RWPE1 (cell line): ENCODE measurements at regions not wholly inside any gene's neighbourhood (a gene's known extent, or its start where the extent isn't known, plus 50 kb on each side); places are given as distances from the start of the nearest gene placed in this dataset.

Experiments used
- CTCF ChIA-PET: fragments of 350-600 bp; sonication (Branson Sonifier 250); formaldehyde crosslinking; extraction: SDS; loops from one replicate; lab custom pipeline; 2021; lab: Yijun Ruan, JAX
- POLR2A ChIA-PET: fragments of 400-600 bp; formaldehyde crosslinking; extraction: SDS; loops from one replicate; lab custom pipeline; 2020; ENCODE audit warnings: antibody characterized with exemption; ENCODE audit not compliant: low non-redundant PET; lab: Yijun Ruan, JAX
- DNase-seq: peaks from one replicate; pipeline ENCODE4 v3.0.0; 2012; ENCODE audit warnings: low spot score
- H3K27ac ChIP-seq: fragments of 450-650 bp; 2 replicates; pipeline ENCODE4 v1.5.1; 2017
- CTCF ChIP-seq: fragments of 450-650 bp; conservative IDR thresholded peaks from 2 replicates; pipeline ENCODE4 v1.5.1; 2017; ENCODE audit warnings: low read depth, mild to moderate bottlenecking

- no peak for TF ChIP-seq CTCF
- no peak for DNase-seq
- no peak overlapping the region for H3K27ac ChIP-seq
- CTCF ChIA-PET = no interaction called here
- POLR2A ChIA-PET = no interaction called here
Measured at GRCh38 chr1:117809764-117810163, 119.7 kb downstream of the GDAP2 start.

GRCh38 chr1:117810553-117810952 lies 118.9 kb downstream of the GDAP2 start:
- no peak overlapping the region for H3K27ac ChIP-seq
- ChIA-PET POLR2A (no interaction called here), CTCF (interaction anchor here (0.6 kb wide), 1 partner anchor 57 kb away, joined by 4 read pairs; no protein-coding TSS in a partner anchor)
- TF ChIP-seq CTCF = no peak
- no peak for DNase-seq

- no peak for TF ChIP-seq CTCF
- no peak overlapping the region for H3K27ac ChIP-seq
- POLR2A ChIA-PET = interaction anchor here (0.6 kb wide), 1 partner anchor 1710 kb away, joined by 5 read pairs; no protein-coding TSS in a partner anchor
- no peak for DNase-seq
- CTCF ChIA-PET = no interaction called here
Measured at GRCh38 chr1:117812869-117813511, 116.4 kb downstream of the GDAP2 start.
